ENCODE measurements at regions not wholly inside any gene's neighbourhood (a gene's known extent, or its start where the extent isn't known, plus 50 kb on each side); places are given as distances from the start of the nearest gene placed in this dataset.

- Histone ChIP-seq H3K27ac (ENCODE audit: low read length) (no peak overlapping the region), H2AFZ (ENCODE audit: low read depth, low read length) (no peak overlapping the region), H3K27me3 (ENCODE audit: insufficient read depth, low read depth, low read length) (no peaks in the 10 kb centered on the region), H3K36me3 (ENCODE audit: insufficient read depth, low read length) (no peaks in the 10 kb centered on the region), H3K79me2 (replicated peaks; ENCODE audit: insufficient read depth, low read length) (no peaks in the 10 kb centered on the region), H3K9me3 (ENCODE audit: low read length) (no peaks in the 10 kb centered on the region), H3K9me2 (ENCODE audit: insufficient read depth, low read length) (no peaks in the 10 kb centered on the region), H4K20me1 (ENCODE audit: insufficient read depth) (no peaks in the 10 kb centered on the region), H3F3A (ENCODE audit: insufficient read depth, low read length, poor library complexity, severe bottlenecking) (no peaks in the 10 kb centered on the region), H3K9ac (ENCODE audit: low read length) (no peak overlapping the region), H3K4me2 (ENCODE audit: low read length) (no peak overlapping the region), H3K4me3 (ENCODE audit: low read length) (no peak overlapping the region)
- no peak for TF ChIP-seq POLR2AphosphoS5 (IDR thresholded peaks at IDR 0.05)
- no peak for TF ChIP-seq RAD21 (conservative IDR thresholded peaks at IDR 0.05)
- no peak for TF ChIP-seq MXI1 (conservative IDR thresholded peaks at IDR 0.05; ENCODE audit: poor library complexity, severe bottlenecking)
- no peak for TF ChIP-seq CTCF (IDR thresholded peaks at IDR 0.05; ENCODE audit: poor library complexity, severe bottlenecking)
- TF ChIP-seq REST (IDR thresholded peaks at IDR 0.05; ENCODE audit: borderline replicate concordance): no peak
- TF ChIP-seq EZH2 (IDR thresholded peaks at IDR 0.05; ENCODE audit: borderline replicate concordance, insufficient read depth, low read length, poor library complexity, severe bottlenecking): no peak
- no peak for TF ChIP-seq SMC3 (conservative IDR thresholded peaks at IDR 0.05; ENCODE audit: poor library complexity)
- no peak for TF ChIP-seq TAF1 (IDR thresholded peaks at IDR 0.05; ENCODE audit: low read depth)
- TF ChIP-seq EP300 (conservative IDR thresholded peaks at IDR 0.05; ENCODE audit: poor library complexity, severe bottlenecking): no peak
Measured at GRCh38 chr9:89811356-89811755, 206.5 kb downstream of the GADD45G start.

- H3F3A ChIP-seq (ENCODE audit: insufficient read depth, low read length, poor library complexity, severe bottlenecking): no peaks in the 10 kb centered on the region
Measured at GRCh38 chr9:89811886-89812450, 207.2 kb downstream of the GADD45G start.

More at GRCh38 chr9:89811886-89812450, 207.2 kb downstream of the GADD45G start:
- no peaks in the 10 kb centered on the region for H3K9me2 ChIP-seq (ENCODE audit: insufficient read depth, low read length)
- H2AFZ ChIP-seq (ENCODE audit: low read depth, low read length): no peak overlapping the region
- no peak overlapping the region for H3K4me2 ChIP-seq (ENCODE audit: low read length)
- no peaks in the 10 kb centered on the region for H3K36me3 ChIP-seq (ENCODE audit: insufficient read depth, low read length)
- H3K9me3 ChIP-seq (ENCODE audit: low read length): no peaks in the 10 kb centered on the region
- H3K27ac ChIP-seq (ENCODE audit: low read length): no peak overlapping the region
- no peak overlapping the region for H3K4me3 ChIP-seq (ENCODE audit: low read length)
- no peak for TF ChIP-seq POLR2AphosphoS5 (IDR thresholded peaks at IDR 0.05)
- no peak for TF ChIP-seq TAF1 (IDR thresholded peaks at IDR 0.05; ENCODE audit: low read depth)
- TF ChIP-seq MXI1 (conservative IDR thresholded peaks at IDR 0.05; ENCODE audit: poor library complexity, severe bottlenecking): no peak
- no peak for TF ChIP-seq CTCF (IDR thresholded peaks at IDR 0.05; ENCODE audit: poor library complexity, severe bottlenecking)
- no peak for TF ChIP-seq EP300 (conservative IDR thresholded peaks at IDR 0.05; ENCODE audit: poor library complexity, severe bottlenecking)
- no peak for TF ChIP-seq EZH2 (IDR thresholded peaks at IDR 0.05; ENCODE audit: borderline replicate concordance, insufficient read depth, low read length, poor library complexity, severe bottlenecking)
- TF ChIP-seq REST (IDR thresholded peaks at IDR 0.05; ENCODE audit: borderline replicate concordance): no peak
- no peak for TF ChIP-seq RAD21 (conservative IDR thresholded peaks at IDR 0.05)
- no peak for TF ChIP-seq SMC3 (conservative IDR thresholded peaks at IDR 0.05; ENCODE audit: poor library complexity)
- no peaks in the 10 kb centered on the region for H3K27me3 ChIP-seq (ENCODE audit: insufficient read depth, low read depth, low read length)
- no peak overlapping the region for H3K9ac ChIP-seq (ENCODE audit: low read length)
- no peaks in the 10 kb centered on the region for H4K20me1 ChIP-seq (ENCODE audit: insufficient read depth)
- H3K79me2 ChIP-seq (replicated peaks; ENCODE audit: insufficient read depth, low read length): no peaks in the 10 kb centered on the region
